Suprapubic skin (tissue), 4 donors: ENCODE measurements at regions not wholly inside any gene's neighbourhood (a gene's known extent, or its start where the extent isn't known, plus 50 kb on each side); places are given as distances from the start of the nearest gene placed in this dataset.

Experiments used
- DNase-seq, 2 donors: peaks; one replicate each; pipeline ENCODE4 v3.0.0-alpha.2; 2019; ENCODE audit warnings: low spot score in 2 of 2
- H3K27ac ChIP-seq: fragments of 200-600 bp; sonication (generic); one replicate; pipeline ENCODE4 v1.5.1; 2019
- H3K27me3 ChIP-seq: fragments of 200-600 bp; sonication (generic); one replicate; pipeline ENCODE4 v1.5.1; 2019
- H3K36me3 ChIP-seq: fragments of 200-600 bp; sonication (generic); one replicate; pipeline ENCODE4 v1.5.1; 2019
- H3K4me1 ChIP-seq: fragments of 200-600 bp; sonication (generic); one replicate; pipeline ENCODE4 v1.5.1; 2019
- H3K4me3 ChIP-seq: fragments of 200-600 bp; sonication (generic); one replicate; pipeline ENCODE4 v1.5.1; 2019; ENCODE audit warnings: mild to moderate bottlenecking
- H3K9me3 ChIP-seq: fragments of 200-600 bp; sonication (generic); one replicate; pipeline ENCODE4 v1.5.1; 2019
- CTCF ChIP-seq, 2 donors: fragments of 200-600 bp in 1 of 2; fragments of 450-650 bp in 1 of 2; sonication (generic) in 1 of 2; IDR thresholded peaks; one replicate each; pipeline ENCODE4 v1.5.1; 2016 to 2019; ENCODE audit warnings: antibody characterized with exemption in 2 of 2, mild to moderate bottlenecking in 1 of 2, moderate library complexity in 1 of 2
- EP300 ChIP-seq: sonication (generic); formaldehyde crosslinking; IDR thresholded peaks from one replicate; pipeline ENCODE4 v1.6.1; 2017; ENCODE audit warnings: antibody characterized with exemption
- POLR2A ChIP-seq, 2 donors: fragments of 450-650 bp; IDR thresholded peaks; one replicate each; pipeline ENCODE4 v1.6.1; 2017; ENCODE audit warnings: antibody characterized with exemption in 2 of 2, mild to moderate bottlenecking in 2 of 2, moderate library complexity in 2 of 2
- POLR2AphosphoS5 ChIP-seq, 3 donors: sonication (generic); formaldehyde crosslinking; IDR thresholded peaks; one replicate each; pipeline ENCODE4 v1.6.1; 2017; ENCODE audit warnings: antibody characterized with exemption in 3 of 3
- WGBS: methylation state at CpG from one replicate; pipeline ENCODE4 v1.1.5; 2018; 5-methylcytosine and 5-hydroxymethylcytosine counted together

GRCh38 chr10:117948493-117948892 is 98.2 kb downstream of the RAB11FIP2 start:
- WGBS = 86% methylated on average over 3 of the region's 3 CpGs

GRCh38 chr10:117950408-117950807 is 96.3 kb downstream of the RAB11FIP2 start:
- no peaks in the 10 kb centered on the region for H3K36me3 ChIP-seq
- no peaks in the 10 kb centered on the region for H3K27me3 ChIP-seq
- no peak overlapping the region for H3K4me3 ChIP-seq
- DNase-seq = no peak
- H3K27ac ChIP-seq = no peak overlapping the region
- TF ChIP-seq CTCF (IDR thresholded peaks at IDR 0.05) = no peak
- TF ChIP-seq EP300 = no peak
- no peak for TF ChIP-seq POLR2AphosphoS5 (IDR thresholded peaks at IDR 0.05)
- TF ChIP-seq POLR2A (IDR thresholded peaks at IDR 0.05) = no peak
- WGBS = 60% methylated on average over 3 of the region's 3 CpGs
- H3K4me1 ChIP-seq = no peaks in the 10 kb centered on the region
- H3K9me3 ChIP-seq = no peaks in the 10 kb centered on the region

More at GRCh38 chr10:117948493-117948892, 98.2 kb downstream of the RAB11FIP2 start:
- H3K36me3 ChIP-seq = no peaks in the 10 kb centered on the region
- no peak for TF ChIP-seq EP300
- TF ChIP-seq POLR2AphosphoS5 (IDR thresholded peaks at IDR 0.05) = no peak
- no peak for TF ChIP-seq POLR2A (IDR thresholded peaks at IDR 0.05)
- no peak for TF ChIP-seq CTCF (IDR thresholded peaks at IDR 0.05)
- DNase-seq = no peak
- H3K4me3 ChIP-seq = no peak overlapping the region
- H3K27me3 ChIP-seq = no peaks in the 10 kb centered on the region
- H3K27ac ChIP-seq = no peak overlapping the region
- no peaks in the 10 kb centered on the region for H3K9me3 ChIP-seq
- H3K4me1 ChIP-seq = no peaks in the 10 kb centered on the region
